ENCODE measurements at regions not wholly inside any gene's neighbourhood (a gene's known extent, or its start where the extent isn't known, plus 50 kb on each side); places are given as distances from the start of the nearest gene placed in this dataset.

GRCh38 chr4:126628933-126629332, 1003.8 kb upstream of the INTU start:
- TF ChIP-seq CTCF (IDR thresholded peaks at IDR 0.05) (no peak), POLR2A (IDR thresholded peaks at IDR 0.05) (no peak)

Measured in suprapubic skin (tissue), 3 donors.